KMS-11 (cell line): ENCODE measurements at regions not wholly inside any gene's neighbourhood (a gene's known extent, or its start where the extent isn't known, plus 50 kb on each side); places are given as distances from the start of the nearest gene placed in this dataset.

Experiments
- H2AFZ ChIP-seq: fragments of 200-600 bp; sonication (generic); 2 replicates; pipeline ENCODE4 v1.6.1; 2016; ENCODE audit warnings: antibody characterized with exemption, mixed run types, low read depth
- H3K27ac ChIP-seq: fragments of 200-600 bp; sonication (generic); 2 replicates; pipeline ENCODE4 v1.6.1; 2016; ENCODE audit warnings: mild to moderate bottlenecking, mixed run types
- H3K27me3 ChIP-seq: fragments of 200-600 bp; sonication (generic); 2 replicates; pipeline ENCODE4 v1.6.1; 2017; ENCODE audit warnings: mild to moderate bottlenecking, low read depth, mixed run types, moderate library complexity; ENCODE audit not compliant: insufficient read depth
- H3K36me3 ChIP-seq: fragments of 200-600 bp; sonication (generic); 2 replicates; pipeline ENCODE4 v1.6.1; 2017; ENCODE audit warnings: mild to moderate bottlenecking, mixed run types; ENCODE audit not compliant: insufficient read depth
- H3K4me1 ChIP-seq: fragments of 200-600 bp; sonication (generic); 2 replicates; pipeline ENCODE4 v1.6.1; 2016; ENCODE audit warnings: mild to moderate bottlenecking, low read depth, mixed run types; ENCODE audit not compliant: poor library complexity, severe bottlenecking
- H3K4me2 ChIP-seq: fragments of 200-600 bp; sonication (generic); 2 replicates; pipeline ENCODE4 v1.7.0; 2016; ENCODE audit warnings: mild to moderate bottlenecking, mixed run types
- H3K4me3 ChIP-seq: fragments of 200-600 bp; sonication (generic); IDR thresholded peaks from 2 replicates; pipeline ENCODE4 v1.6.1; 2017; ENCODE audit warnings: low read depth, low read length, mixed read lengths; ENCODE audit not compliant: insufficient read depth
- H3K79me2 ChIP-seq: fragments of 200-600 bp; sonication (generic); 2 replicates; pipeline ENCODE4 v1.6.1; 2016; ENCODE audit warnings: low read depth, mixed run types; ENCODE audit not compliant: insufficient read depth
- H3K9ac ChIP-seq: fragments of 200-600 bp; sonication (generic); 2 replicates; pipeline ENCODE4 v1.6.1; 2016; ENCODE audit warnings: mild to moderate bottlenecking, mixed run types
- H4K20me1 ChIP-seq: fragments of 200-600 bp; sonication (generic); 2 replicates; pipeline ENCODE4 v1.6.1; 2016; ENCODE audit warnings: mild to moderate bottlenecking, mixed run types; ENCODE audit not compliant: insufficient read depth
- CTCF ChIP-seq: fragments of 200-600 bp; sonication (generic); conservative IDR thresholded peaks from 2 replicates; pipeline ENCODE4 v1.6.1; 2017; ENCODE audit warnings: low read depth, mild to moderate bottlenecking, antibody characterized with exemption, low read length, moderate library complexity, mixed read lengths

GRCh38 chr2:55986700-55987440, 63.3 kb upstream of the EFEMP1 start:
- Histone ChIP-seq H2AFZ (no peak overlapping the region), H3K4me1 (no peaks in the 10 kb centered on the region), H3K4me2 (no peak overlapping the region), H3K27me3 (no peaks in the 10 kb centered on the region), H3K79me2 (no peaks in the 10 kb centered on the region), H4K20me1 (no peaks in the 10 kb centered on the region), H3K36me3 (no peaks in the 10 kb centered on the region), H3K27ac (no peak overlapping the region), H3K9ac (no peak overlapping the region), H3K4me3 (no peak overlapping the region)
- TF ChIP-seq CTCF, result no peak

- TF ChIP-seq CTCF, result no peak
Observed at GRCh38 chr2:55989405-55989804, 65.8 kb upstream of the EFEMP1 start.

DNA sequence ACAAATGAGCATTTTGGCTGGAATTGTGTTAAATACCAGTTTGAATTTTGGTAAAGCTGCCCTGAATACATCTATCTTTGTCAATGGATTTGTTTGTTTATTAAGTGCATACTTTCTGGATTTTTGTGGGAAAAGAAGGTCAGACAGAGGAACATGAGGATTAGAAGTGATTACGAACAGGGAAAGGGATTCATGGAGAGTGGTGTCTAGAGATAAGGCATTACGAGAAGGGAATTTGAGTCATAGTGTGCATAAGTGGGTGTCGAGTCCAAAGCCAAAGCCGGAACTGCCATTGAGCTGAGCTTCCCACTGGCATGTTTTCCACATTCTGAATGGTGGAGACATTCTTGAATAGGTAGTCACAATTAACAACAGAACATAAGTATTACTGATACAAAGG, 68.9 kb upstream of the EFEMP1 start:
- H4K20me1 ChIP-seq, result no peaks in the 10 kb centered on the region
- no peaks in the 10 kb centered on the region for H3K36me3 ChIP-seq
- no peak overlapping the region for H3K27ac ChIP-seq
- no peak overlapping the region for H2AFZ ChIP-seq
- no peaks in the 10 kb centered on the region for H3K27me3 ChIP-seq
- H3K4me3 ChIP-seq, result no peak overlapping the region
- H3K9ac ChIP-seq, result no peak overlapping the region
- H3K79me2 ChIP-seq, result no peaks in the 10 kb centered on the region
- H3K4me2 ChIP-seq, result no peak overlapping the region
- TF ChIP-seq CTCF, result no peak
- H3K4me1 ChIP-seq, result no peaks in the 10 kb centered on the region

More at GRCh38 chr2:55989405-55989804, 65.8 kb upstream of the EFEMP1 start:
- no peaks in the 10 kb centered on the region for H3K36me3 ChIP-seq
- H4K20me1 ChIP-seq, result no peaks in the 10 kb centered on the region
- H3K4me3 ChIP-seq, result no peak overlapping the region
- H3K9ac ChIP-seq, result no peak overlapping the region
- H3K27me3 ChIP-seq, result no peaks in the 10 kb centered on the region
- no peak overlapping the region for H3K27ac ChIP-seq
- no peak overlapping the region for H3K4me2 ChIP-seq
- H3K79me2 ChIP-seq, result no peaks in the 10 kb centered on the region
- H3K4me1 ChIP-seq, result no peaks in the 10 kb centered on the region
- no peak overlapping the region for H2AFZ ChIP-seq

- Histone ChIP-seq H4K20me1 (no peaks in the 10 kb centered on the region), H3K36me3 (no peaks in the 10 kb centered on the region), H3K4me2 (no peak overlapping the region), H3K9ac (no peak overlapping the region), H3K27ac (no peak overlapping the region), H2AFZ (no peak overlapping the region), H3K27me3 (no peaks in the 10 kb centered on the region), H3K79me2 (no peaks in the 10 kb centered on the region), H3K4me3 (no peak overlapping the region), H3K4me1 (no peaks in the 10 kb centered on the region)
- no peak for TF ChIP-seq CTCF
Observed at GRCh38 chr2:55993685-55994084, 70.1 kb upstream of the EFEMP1 start.
